H54 (cell line): ENCODE measurements at regions not wholly inside any gene's neighbourhood (a gene's known extent, or its start where the extent isn't known, plus 50 kb on each side); places are given as distances from the start of the nearest gene placed in this dataset.

Source experiments
- DNase-seq: peaks from one replicate; pipeline ENCODE4 v3.0.0; 2011; ENCODE audit warnings: low spot score, mixed read lengths; ENCODE audit not compliant: insufficient read length
- FAIRE-seq: peaks from 3 replicates; lab custom pipeline; 2011; peaks lifted over from hg19 to GRCh38; lab: Jason Lieb, UNC
- POLR2A ChIP-seq: IDR thresholded peaks from 2 replicates; pipeline ENCODE4 v1.6.1; 2011; ENCODE audit warnings: low read depth, mild to moderate bottlenecking, low read length

GRCh38 chr5:5780253-5780652 lies 357.8 kb downstream of the ICE1 start:
- FAIRE-seq, result no peak
- no peak for DNase-seq
- TF ChIP-seq POLR2A, result no peak

- DNase-seq, result no peak
- no peak for FAIRE-seq
- no peak for TF ChIP-seq POLR2A
These were observed 354.5 kb downstream of the ICE1 start for GRCh38 chr5:5777013-5777412.

GRCh38 chr5:5772202-5772601 lies 349.7 kb downstream of the ICE1 start:
- FAIRE-seq (no peak), DNase-seq (no peak)
- TF ChIP-seq POLR2A, result no peak

GRCh38 chr5:5770825-5771224 lies 348.3 kb downstream of the ICE1 start:
- TF ChIP-seq POLR2A, result no peak
- DNase-seq (no peak), FAIRE-seq (no peak)

- TF ChIP-seq POLR2A, result no peak
- FAIRE-seq, result no peak
- DNase-seq, result no peak
These were observed 344.9 kb downstream of the ICE1 start for GRCh38 chr5:5767286-5767928.

GRCh38 chr5:5765066-5765850 lies 342.8 kb downstream of the ICE1 start:
- FAIRE-seq (no peak), DNase-seq (no peak)

GRCh38 chr5:5764246-5764645 lies 341.8 kb downstream of the ICE1 start:
- no peak for TF ChIP-seq POLR2A
- no peak for DNase-seq
- FAIRE-seq, result no peak

More at GRCh38 chr5:5765066-5765850, 342.8 kb downstream of the ICE1 start:
- TF ChIP-seq POLR2A, result no peak

GRCh38 chr5:5756762-5757161 lies 334.3 kb downstream of the ICE1 start:
- FAIRE-seq (no peak), DNase-seq (no peak)
- no peak for TF ChIP-seq POLR2A

- DNase-seq (no peak), FAIRE-seq (no peak)
- no peak for TF ChIP-seq POLR2A
These were observed 333.4 kb downstream of the ICE1 start for GRCh38 chr5:5755888-5756287.

- no peak for FAIRE-seq
- TF ChIP-seq POLR2A, result no peak
- DNase-seq, result no peak
These were observed 330.4 kb downstream of the ICE1 start for GRCh38 chr5:5752844-5753243.

GRCh38 chr5:5751987-5752386 lies 329.5 kb downstream of the ICE1 start:
- no peak for DNase-seq
- TF ChIP-seq POLR2A, result no peak
- no peak for FAIRE-seq

GRCh38 chr5:5751498-5751897 lies 329.0 kb downstream of the ICE1 start:
- TF ChIP-seq POLR2A, result no peak
- DNase-seq, result no peak
- no peak for FAIRE-seq

- no peak for DNase-seq
- FAIRE-seq, result no peak
- TF ChIP-seq POLR2A, result no peak
These were observed 318.9 kb downstream of the ICE1 start for GRCh38 chr5:5741418-5741817.

GRCh38 chr5:5739490-5739945 lies 317.0 kb downstream of the ICE1 start:
- FAIRE-seq, result no peak
- no peak for TF ChIP-seq POLR2A

More at GRCh38 chr5:5739490-5739945, 317.0 kb downstream of the ICE1 start:
- no peak for DNase-seq
